ENCODE measurements at regions not wholly inside any gene's neighbourhood (a gene's known extent, or its start where the extent isn't known, plus 50 kb on each side); places are given as distances from the start of the nearest gene placed in this dataset.

DNA sequence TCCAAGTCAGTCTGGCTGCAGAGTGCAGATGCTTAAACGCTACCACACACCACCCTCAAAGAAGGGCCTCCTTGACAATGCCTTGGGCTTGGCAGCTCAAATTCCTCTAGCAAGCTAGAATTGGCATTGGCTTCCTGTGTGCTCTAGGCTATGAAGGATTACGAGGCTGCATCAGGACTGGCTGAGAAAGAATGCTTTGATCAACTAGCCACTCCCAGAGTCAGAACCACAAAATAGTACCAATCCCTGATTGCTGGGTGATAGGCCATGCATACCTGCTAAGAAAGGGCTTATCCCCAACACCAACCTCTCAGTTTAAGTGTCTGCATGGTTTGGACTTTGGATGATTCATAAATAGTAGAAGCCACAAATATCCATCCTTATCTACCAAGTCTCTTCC lies 504.9 kb downstream of the OMA1 start:
- no peaks in the 10 kb centered on the region for H3K36me3 ChIP-seq (ENCODE audit: low read length)
- TF ChIP-seq EZH2phosphoT487 (conservative IDR thresholded peaks at IDR 0.05; ENCODE audit: low read length) = no peak
- TF ChIP-seq, protein P1, sequence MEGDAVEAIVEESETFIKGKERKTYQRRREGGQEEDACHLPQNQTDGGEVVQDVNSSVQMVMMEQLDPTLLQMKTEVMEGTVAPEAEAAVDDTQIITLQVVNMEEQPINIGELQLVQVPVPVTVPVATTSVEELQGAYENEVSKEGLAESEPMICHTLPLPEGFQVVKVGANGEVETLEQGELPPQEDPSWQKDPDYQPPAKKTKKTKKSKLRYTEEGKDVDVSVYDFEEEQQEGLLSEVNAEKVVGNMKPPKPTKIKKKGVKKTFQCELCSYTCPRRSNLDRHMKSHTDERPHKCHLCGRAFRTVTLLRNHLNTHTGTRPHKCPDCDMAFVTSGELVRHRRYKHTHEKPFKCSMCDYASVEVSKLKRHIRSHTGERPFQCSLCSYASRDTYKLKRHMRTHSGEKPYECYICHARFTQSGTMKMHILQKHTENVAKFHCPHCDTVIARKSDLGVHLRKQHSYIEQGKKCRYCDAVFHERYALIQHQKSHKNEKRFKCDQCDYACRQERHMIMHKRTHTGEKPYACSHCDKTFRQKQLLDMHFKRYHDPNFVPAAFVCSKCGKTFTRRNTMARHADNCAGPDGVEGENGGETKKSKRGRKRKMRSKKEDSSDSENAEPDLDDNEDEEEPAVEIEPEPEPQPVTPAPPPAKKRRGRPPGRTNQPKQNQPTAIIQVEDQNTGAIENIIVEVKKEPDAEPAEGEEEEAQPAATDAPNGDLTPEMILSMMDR (IDR thresholded peaks at IDR 0.05; ENCODE audit: insufficient read depth, low read length, poor library complexity, severe bottlenecking) = no peak

DNA sequence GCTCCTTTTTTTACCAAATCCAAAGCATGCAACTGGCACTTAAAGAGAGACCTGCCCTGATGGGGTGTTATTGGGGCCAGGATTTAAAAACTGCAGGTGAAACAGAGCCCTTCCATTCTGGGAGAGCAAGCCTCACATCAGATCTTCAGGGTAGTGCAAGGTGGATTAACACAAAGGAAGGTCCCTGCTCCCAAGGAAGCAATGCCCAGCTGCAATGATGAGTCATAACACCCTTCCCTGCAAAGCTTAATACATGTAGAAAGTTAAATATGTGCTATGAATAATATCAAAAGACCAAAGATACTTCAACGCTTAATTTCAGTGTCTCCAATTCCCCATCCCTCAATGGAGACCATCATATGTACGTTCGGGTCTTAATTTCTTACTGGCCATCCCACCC lies 508.0 kb downstream of the OMA1 start:
- no peaks in the 10 kb centered on the region for H3K27me3 ChIP-seq (ENCODE audit: low read length)
- no peak overlapping the region for H2AFZ ChIP-seq (ENCODE audit: low read depth, low read length, severe bottlenecking)
- no peaks in the 10 kb centered on the region for H3K36me3 ChIP-seq (ENCODE audit: low read length)
- no peak overlapping the region for H3K9ac ChIP-seq (ENCODE audit: low read length)
- H3K79me2 ChIP-seq (ENCODE audit: insufficient read depth, low read length) = no peaks in the 10 kb centered on the region
- H3K9me2 ChIP-seq (replicated peaks; ENCODE audit: insufficient read depth, low read length) = no peaks in the 10 kb centered on the region
- no peaks in the 10 kb centered on the region for H3F3A ChIP-seq (ENCODE audit: insufficient read depth)
- TF ChIP-seq, protein P1 (IDR thresholded peaks at IDR 0.05; ENCODE audit: insufficient read depth, low read length, poor library complexity, severe bottlenecking) = no peak
- no peak for TF ChIP-seq EZH2phosphoT487 (conservative IDR thresholded peaks at IDR 0.05; ENCODE audit: low read length)
- H3K27ac ChIP-seq (ENCODE audit: low read depth, low read length) = no peak overlapping the region
- H3K4me3 ChIP-seq (ENCODE audit: insufficient read depth, low read length, poor library complexity, severe bottlenecking) = no peak overlapping the region
- no peaks in the 10 kb centered on the region for H4K20me1 ChIP-seq (ENCODE audit: low read depth, low read length)
- no peaks in the 10 kb centered on the region for H3K9me3 ChIP-seq (ENCODE audit: insufficient read depth, low read length)
- H3K4me2 ChIP-seq (ENCODE audit: low read depth, low read length, poor library complexity, severe bottlenecking) = no peak overlapping the region

More for the DNA sequence above, 504.9 kb downstream of the OMA1 start:
- no peaks in the 10 kb centered on the region for H4K20me1 ChIP-seq (ENCODE audit: low read depth, low read length)
- no peaks in the 10 kb centered on the region for H3K27me3 ChIP-seq (ENCODE audit: low read length)
- H3K9me3 ChIP-seq (ENCODE audit: insufficient read depth, low read length) = no peaks in the 10 kb centered on the region
- no peak overlapping the region for H2AFZ ChIP-seq (ENCODE audit: low read depth, low read length, severe bottlenecking)
- no peaks in the 10 kb centered on the region for H3K79me2 ChIP-seq (ENCODE audit: insufficient read depth, low read length)
- no peak overlapping the region for H3K9ac ChIP-seq (ENCODE audit: low read length)
- no peak overlapping the region for H3K4me2 ChIP-seq (ENCODE audit: low read depth, low read length, poor library complexity, severe bottlenecking)
- H3F3A ChIP-seq (ENCODE audit: insufficient read depth) = no peaks in the 10 kb centered on the region
- no peaks in the 10 kb centered on the region for H3K9me2 ChIP-seq (replicated peaks; ENCODE audit: insufficient read depth, low read length)
- no peak overlapping the region for H3K4me3 ChIP-seq (ENCODE audit: insufficient read depth, low read length, poor library complexity, severe bottlenecking)
- H3K27ac ChIP-seq (ENCODE audit: low read depth, low read length) = no peak overlapping the region

DNA sequence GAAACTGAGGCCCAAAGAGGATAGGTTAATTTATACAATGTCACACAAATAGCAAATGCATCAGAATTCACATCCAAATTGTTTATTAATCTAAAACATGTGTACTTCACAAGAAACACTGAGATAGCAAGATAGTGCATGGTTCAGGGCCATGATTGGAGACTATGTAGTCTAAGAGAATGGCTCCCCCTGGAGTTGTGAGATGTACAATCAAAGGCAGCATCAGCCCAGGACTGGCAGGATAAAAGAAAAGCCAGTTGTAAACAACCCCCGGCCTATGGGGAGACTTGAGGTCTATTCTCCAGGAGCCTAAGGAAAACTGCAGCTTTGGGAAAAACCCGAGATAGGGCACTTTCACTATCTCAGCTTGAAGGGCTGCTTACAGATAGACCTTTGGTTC lies 511.0 kb downstream of the OMA1 start:
- Histone ChIP-seq H3K9ac (ENCODE audit: low read length) (no peak overlapping the region), H4K20me1 (ENCODE audit: low read depth, low read length) (no peaks in the 10 kb centered on the region), H3K27me3 (ENCODE audit: low read length) (no peaks in the 10 kb centered on the region), H3K4me3 (ENCODE audit: insufficient read depth, low read length, poor library complexity, severe bottlenecking) (no peak overlapping the region), H3K27ac (ENCODE audit: low read depth, low read length) (no peak overlapping the region), H3K79me2 (ENCODE audit: insufficient read depth, low read length) (no peaks in the 10 kb centered on the region), H3K4me2 (ENCODE audit: low read depth, low read length, poor library complexity, severe bottlenecking) (no peak overlapping the region), H2AFZ (ENCODE audit: low read depth, low read length, severe bottlenecking) (no peak overlapping the region), H3K9me3 (ENCODE audit: insufficient read depth, low read length) (no peaks in the 10 kb centered on the region), H3K36me3 (ENCODE audit: low read length) (no peaks in the 10 kb centered on the region), H3K9me2 (replicated peaks; ENCODE audit: insufficient read depth, low read length) (no peaks in the 10 kb centered on the region), H3F3A (ENCODE audit: insufficient read depth) (no peaks in the 10 kb centered on the region)
- TF ChIP-seq, protein P1 (IDR thresholded peaks at IDR 0.05; ENCODE audit: insufficient read depth, low read length, poor library complexity, severe bottlenecking) = no peak
- no peak for TF ChIP-seq EZH2phosphoT487 (conservative IDR thresholded peaks at IDR 0.05; ENCODE audit: low read length)
